H4 (cell line): ENCODE measurements at regions not wholly inside any gene's neighbourhood (a gene's known extent, or its start where the extent isn't known, plus 50 kb on each side); places are given as distances from the start of the nearest gene placed in this dataset.

Experiments used
- DNase-seq: peaks from one replicate; pipeline ENCODE4 v3.0.0-alpha.2; 2015; ENCODE audit warnings: low spot score

DNA sequence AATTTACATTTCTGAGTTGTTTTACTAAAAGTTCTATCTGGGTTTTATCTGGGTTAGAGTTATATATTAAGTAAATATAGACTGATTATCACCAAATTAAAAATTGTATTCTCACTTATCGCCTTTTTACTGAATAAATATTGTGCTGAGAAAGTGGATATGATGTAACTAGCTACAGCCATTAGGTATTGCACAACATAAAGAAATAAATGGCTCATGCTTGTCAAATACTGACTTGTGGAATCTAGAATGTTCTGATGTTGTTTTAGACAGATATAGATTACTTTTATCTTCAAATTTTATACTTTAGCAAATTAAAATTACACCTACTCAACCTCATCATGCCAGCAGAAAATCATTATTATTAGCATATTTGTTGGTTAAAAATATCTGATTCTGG lies 1277.1 kb upstream of the MIR17HG start:
- no peak for DNase-seq

- DNase-seq, result no peak
These were observed 1276.5 kb upstream of the MIR17HG start for GRCh38 chr13:90070837-90071525.

- no peak for DNase-seq
These were observed 1262.7 kb upstream of the MIR17HG start for GRCh38 chr13:90084684-90085290.

DNA sequence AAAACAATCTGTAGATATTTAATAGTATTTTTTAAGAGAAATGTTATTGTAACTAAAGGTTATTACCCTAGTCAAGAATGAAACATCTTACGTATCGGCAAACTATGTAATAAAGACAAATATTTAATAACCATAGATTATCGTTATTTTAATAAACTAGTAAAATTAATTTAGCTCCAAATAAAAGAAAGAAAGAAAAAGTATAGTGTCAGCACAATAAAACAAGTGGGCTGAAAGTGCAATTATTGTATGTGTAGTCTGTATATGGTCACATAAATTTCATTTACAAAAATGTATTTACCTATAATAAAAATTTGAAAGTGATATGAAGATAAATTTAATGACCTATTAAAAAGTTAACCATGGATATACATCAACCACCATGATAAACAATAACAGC lies 1258.4 kb upstream of the MIR17HG start:
- DNase-seq, result no peak

DNA sequence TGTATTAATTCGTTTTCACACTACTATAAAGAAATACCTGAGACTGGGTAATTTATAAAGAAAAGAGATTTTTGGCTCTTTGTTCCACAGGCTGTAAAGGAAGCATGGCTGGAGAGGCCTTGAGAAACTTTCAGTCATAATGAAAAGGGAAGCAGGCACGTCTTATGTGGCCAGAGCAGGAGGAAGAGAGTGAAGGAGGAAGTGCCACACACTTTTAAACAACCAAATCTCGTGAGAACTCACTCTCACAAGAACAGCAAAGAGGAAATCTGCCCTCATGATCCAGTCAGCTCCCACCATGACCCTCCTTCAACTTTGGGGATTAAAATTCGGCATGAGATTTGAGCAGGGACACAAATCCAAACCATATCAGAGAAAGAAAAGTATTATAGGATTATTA lies 1255.9 kb upstream of the MIR17HG start:
- no peak for DNase-seq

- DNase-seq, result no peak
These were observed 1253.1 kb upstream of the MIR17HG start for GRCh38 chr13:90094357-90094756.

DNA sequence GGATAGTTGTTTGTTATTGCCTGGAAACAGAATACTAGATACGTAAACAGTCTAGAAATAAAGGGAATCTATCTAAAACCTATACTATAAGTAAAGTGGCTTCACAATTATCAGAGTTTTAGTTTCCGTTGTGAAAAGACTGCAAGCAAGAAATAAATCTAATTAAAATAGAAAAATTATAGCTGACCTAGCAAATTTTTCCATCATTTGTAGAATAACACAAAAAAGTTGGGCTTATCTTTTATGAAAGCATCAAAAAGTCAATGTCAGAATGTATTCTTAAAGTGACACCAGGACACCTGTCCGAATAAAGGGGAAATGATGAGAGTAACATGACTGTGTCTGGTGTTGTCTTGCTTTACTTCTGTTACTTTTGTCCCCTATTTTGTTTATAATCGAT lies 1248.9 kb upstream of the MIR17HG start:
- no peak for DNase-seq

DNA sequence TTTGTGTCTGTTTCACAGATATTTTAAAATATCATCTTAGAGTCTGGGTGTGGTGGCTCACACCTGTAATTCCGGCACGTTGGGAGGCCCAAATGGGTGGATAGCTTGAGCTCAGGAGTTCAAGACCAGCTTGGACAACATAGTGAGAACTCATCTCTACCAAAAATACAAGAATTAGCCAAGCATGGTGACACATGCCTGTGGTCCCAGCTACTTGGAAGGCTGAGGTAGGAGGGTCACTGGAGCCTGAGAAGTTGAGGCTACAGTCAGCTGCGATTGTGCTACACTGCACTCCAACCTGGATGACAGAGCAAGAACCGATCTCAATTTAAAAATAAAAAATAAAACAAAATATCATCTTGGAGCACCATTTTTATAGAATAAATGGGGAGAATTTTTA lies 1247.6 kb upstream of the MIR17HG start:
- no peak for DNase-seq

DNA sequence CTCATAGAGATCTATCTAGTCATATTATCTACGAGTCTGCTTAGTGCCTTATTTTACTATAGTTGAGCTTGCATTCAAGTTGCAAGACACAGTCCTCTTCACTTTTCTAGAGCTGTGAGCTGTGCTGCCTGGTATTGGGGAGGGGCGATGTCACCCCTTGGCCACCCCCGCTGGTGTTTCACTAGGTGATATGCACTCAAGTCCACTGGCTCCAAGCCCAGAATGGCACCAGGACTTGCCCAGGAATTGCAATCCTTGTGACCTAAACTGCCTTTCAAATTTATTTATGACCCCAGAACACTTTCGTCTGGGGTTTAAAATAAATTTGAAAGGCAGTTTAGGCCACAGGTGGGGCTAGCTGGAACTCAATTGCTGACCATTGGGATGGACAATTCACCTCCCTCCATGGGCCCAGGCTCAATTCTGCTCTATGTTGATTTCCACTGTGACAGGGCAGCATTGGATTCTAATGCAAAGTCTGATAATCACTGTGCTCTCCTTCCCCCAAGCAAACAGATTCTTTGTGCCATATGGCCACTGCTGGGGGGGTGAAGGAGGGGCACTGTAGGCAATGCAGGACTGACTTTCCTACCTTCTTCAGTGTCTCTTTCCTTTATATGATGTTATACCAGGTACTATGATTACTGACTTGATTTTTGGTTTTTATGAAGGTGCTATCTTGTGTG lies 1244.2 kb upstream of the MIR17HG start:
- DNase-seq, result no peak

DNA sequence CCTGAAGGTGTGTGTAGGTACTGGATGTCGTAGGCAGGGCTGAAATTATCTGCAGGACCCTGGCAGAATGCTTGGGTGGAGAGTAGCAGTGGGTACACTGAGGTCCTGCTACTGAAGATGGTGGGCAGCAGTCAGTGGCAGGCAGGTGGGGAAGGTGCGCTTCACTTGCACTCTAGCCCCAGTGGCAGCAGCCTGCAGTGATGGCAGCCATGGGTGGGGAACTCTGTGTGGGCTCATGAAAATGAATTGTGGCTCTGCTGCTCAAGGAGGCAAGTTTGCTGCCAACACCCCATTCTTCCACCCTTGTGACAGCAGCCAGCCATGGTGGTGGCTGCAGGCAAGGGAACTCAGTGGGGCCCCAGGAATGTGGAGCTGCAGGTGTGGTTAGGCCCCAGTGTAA lies 1242.7 kb upstream of the MIR17HG start:
- no peak for DNase-seq

GRCh38 chr13:90105276-90105675 lies 1242.2 kb upstream of the MIR17HG start:
- DNase-seq, result peak; percentile 4

DNA sequence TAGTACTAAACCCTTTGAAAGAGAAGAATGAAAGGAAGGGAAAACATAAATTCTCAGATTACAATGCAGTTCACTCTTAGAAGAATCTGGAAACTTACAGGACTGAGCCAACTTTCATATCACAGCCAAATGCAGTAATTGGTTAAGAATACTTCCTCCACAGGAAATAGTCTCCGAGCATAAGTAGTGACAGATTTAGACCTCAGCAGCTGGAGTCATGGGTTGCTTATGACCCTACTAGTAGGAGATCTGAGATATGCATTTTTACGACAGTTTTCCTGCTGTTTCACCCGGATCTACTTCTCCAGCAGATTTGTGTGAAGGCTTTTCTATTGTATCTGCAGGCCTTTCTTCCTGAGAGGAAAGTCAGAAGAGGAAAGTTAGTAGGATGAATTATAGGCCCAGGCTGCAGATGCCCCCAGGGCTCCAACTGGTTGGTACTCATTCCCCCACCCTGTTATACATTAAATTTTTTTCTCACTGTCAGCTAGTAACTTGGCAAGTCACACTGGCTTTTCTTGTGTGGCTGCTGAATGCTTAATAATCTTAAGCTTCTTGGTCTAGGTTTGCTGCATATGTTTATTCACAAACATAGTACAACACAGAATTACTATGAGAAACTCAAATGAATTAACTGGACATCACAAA lies 1241.5 kb upstream of the MIR17HG start:
- DNase-seq, result peak; percentile 4

GRCh38 chr13:90107661-90108060 lies 1239.8 kb upstream of the MIR17HG start:
- DNase-seq, result no peak

DNA sequence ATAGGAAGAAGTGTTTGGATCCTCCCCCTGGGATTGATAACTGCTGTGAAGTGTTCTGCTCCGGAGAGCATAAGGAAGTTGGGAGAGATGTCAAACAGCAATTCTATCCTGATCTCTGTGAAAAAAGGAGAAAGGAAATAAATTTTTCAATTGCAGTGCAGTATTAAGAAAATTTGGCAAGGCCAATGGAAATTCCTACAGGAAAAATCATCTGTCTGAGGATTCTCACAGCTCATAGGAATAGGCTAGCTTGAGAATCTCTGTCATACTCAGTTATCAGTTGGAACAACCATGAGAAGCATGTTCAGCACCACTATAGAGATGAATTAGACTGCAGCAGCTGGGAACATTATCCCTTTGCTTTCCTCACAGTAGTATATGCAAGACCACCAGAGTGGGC lies 1238.9 kb upstream of the MIR17HG start:
- DNase-seq, result no peak

GRCh38 chr13:90116121-90116520 lies 1231.4 kb upstream of the MIR17HG start:
- no peak for DNase-seq

- no peak for DNase-seq
These were observed 1228.9 kb upstream of the MIR17HG start for GRCh38 chr13:90118467-90119071.

DNA sequence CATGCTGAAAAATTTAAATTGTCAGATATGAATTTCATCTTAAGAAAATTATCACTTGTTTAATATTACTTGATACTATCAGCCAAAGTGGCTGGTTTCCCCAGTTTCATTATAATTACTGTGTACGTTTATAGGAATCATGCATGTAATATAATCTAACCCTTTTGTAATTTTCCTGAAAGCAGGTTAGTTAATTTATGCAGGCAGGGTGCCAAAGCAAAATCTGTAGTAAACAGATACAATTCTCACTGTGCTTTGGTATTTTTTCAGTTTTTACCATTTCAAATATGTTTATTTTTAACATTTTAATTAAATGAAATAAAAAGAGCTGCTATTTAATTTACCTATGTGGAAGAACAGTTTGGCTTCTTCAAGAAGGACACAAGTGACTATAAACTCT lies 1227.5 kb upstream of the MIR17HG start:
- no peak for DNase-seq

GRCh38 chr13:90121784-90122183 lies 1225.7 kb upstream of the MIR17HG start:
- DNase-seq, result no peak

DNA sequence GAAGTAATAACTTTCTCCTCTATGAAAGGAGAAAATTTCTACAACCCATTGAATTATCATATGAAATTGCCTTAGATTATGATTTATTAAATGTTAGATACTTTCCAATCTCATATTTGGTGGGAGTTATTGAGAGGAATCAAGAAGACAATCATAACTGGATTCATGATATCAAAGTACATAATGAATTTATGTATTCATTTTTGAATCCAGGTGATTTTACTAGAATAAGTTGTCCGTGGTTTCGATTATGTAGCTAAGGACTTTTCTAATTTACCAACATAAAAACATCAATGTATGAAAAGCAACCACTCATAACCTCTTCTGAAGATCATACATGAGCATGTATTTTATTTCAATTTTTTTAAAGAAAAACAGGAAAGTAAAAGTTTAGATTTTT lies 1225.0 kb upstream of the MIR17HG start:
- no peak for DNase-seq

DNA sequence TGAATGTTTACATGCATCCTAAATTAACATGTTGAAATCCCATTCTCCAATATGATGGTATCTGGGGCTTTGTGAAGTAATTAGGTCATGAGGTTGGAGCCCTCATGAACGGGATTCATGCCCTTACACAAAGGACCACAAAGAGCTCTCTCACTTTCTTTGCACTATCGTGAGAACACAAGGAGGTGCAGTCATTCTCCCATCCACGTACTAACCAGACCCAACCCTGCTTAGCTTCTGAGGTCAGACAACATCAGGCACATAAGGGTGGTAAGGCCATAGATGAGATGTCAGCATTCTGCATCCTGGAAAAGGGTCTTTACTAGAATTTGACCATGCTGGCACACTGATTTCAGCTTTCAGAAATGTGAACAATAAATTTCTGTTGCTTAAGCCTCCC lies 1211.9 kb upstream of the MIR17HG start:
- no peak for DNase-seq

GRCh38 chr13:90142251-90142650 lies 1205.2 kb upstream of the MIR17HG start:
- DNase-seq, result no peak

GRCh38 chr13:90154311-90154960 lies 1193.1 kb upstream of the MIR17HG start:
- DNase-seq, result no peak
